ENCODE measurements at regions not wholly inside any gene's neighbourhood (a gene's known extent, or its start where the extent isn't known, plus 50 kb on each side); places are given as distances from the start of the nearest gene placed in this dataset.
"Not testable (repeated sequence)": the region's sequence is repeated elsewhere in the genome, so short reads cannot be mapped to it uniquely, and the experiment has no call there.

GRCh38 chr16:5761592-5761991, 664.0 kb upstream of the EEF2KMT start:
- no peak for DNase-seq (ENCODE audit: low spot score)

- no peak for DNase-seq (ENCODE audit: low spot score)
Observed at GRCh38 chr16:5758281-5758680, 660.7 kb upstream of the EEF2KMT start.

GRCh38 chr16:5756969-5757368, 659.4 kb upstream of the EEF2KMT start:
- DNase-seq (ENCODE audit: low spot score), result no peak

- no peak for DNase-seq (ENCODE audit: low spot score)
Observed at GRCh38 chr16:5753381-5753780, 655.8 kb upstream of the EEF2KMT start.

GRCh38 chr16:5751216-5751615, 653.6 kb upstream of the EEF2KMT start:
- no peak for DNase-seq (ENCODE audit: low spot score)

GRCh38 chr16:5750439-5750838, 652.8 kb upstream of the EEF2KMT start:
- DNase-seq (ENCODE audit: low spot score), result not testable (repeated sequence)

- DNase-seq (ENCODE audit: low spot score), result no peak
Observed at GRCh38 chr16:5738586-5738985, 641.0 kb upstream of the EEF2KMT start.

GRCh38 chr16:5736209-5736930, 638.8 kb upstream of the EEF2KMT start:
- no peak for DNase-seq (ENCODE audit: low spot score)

GRCh38 chr16:5735444-5735843, 637.8 kb upstream of the EEF2KMT start:
- DNase-seq (ENCODE audit: low spot score), result no peak

- DNase-seq (ENCODE audit: low spot score), result no peak
Observed at GRCh38 chr16:5730783-5731182, 633.2 kb upstream of the EEF2KMT start.

GRCh38 chr16:5722116-5722619, 624.6 kb upstream of the EEF2KMT start:
- no peak for DNase-seq (ENCODE audit: low spot score)

GRCh38 chr16:5715155-5715554, 617.6 kb upstream of the EEF2KMT start:
- DNase-seq (ENCODE audit: low spot score), result no peak

- DNase-seq (ENCODE audit: low spot score), result no peak
Observed at GRCh38 chr16:5709889-5710288, 612.3 kb upstream of the EEF2KMT start.

- no peak for DNase-seq (ENCODE audit: low spot score)
Observed at GRCh38 chr16:5706211-5706610, 608.6 kb upstream of the EEF2KMT start.

GRCh38 chr16:5704271-5704670, 606.7 kb upstream of the EEF2KMT start:
- DNase-seq (ENCODE audit: low spot score), result no peak

GRCh38 chr16:5693426-5693825, 595.8 kb upstream of the EEF2KMT start:
- no peak for DNase-seq (ENCODE audit: low spot score)

GRCh38 chr16:5681966-5682365, 584.4 kb upstream of the EEF2KMT start:
- no peak for DNase-seq (ENCODE audit: low spot score)

- no peak for DNase-seq (ENCODE audit: low spot score)
Observed at GRCh38 chr16:5678371-5678770, 580.8 kb upstream of the EEF2KMT start.

GRCh38 chr16:5671421-5671820, 573.8 kb upstream of the EEF2KMT start:
- no peak for DNase-seq (ENCODE audit: low spot score)

GRCh38 chr16:5670198-5670597, 572.6 kb upstream of the EEF2KMT start:
- no peak for DNase-seq (ENCODE audit: low spot score)

GRCh38 chr16:5668553-5668952, 571.0 kb upstream of the EEF2KMT start:
- DNase-seq (ENCODE audit: low spot score), result no peak

GRCh38 chr16:5665834-5666233, 568.2 kb upstream of the EEF2KMT start:
- no peak for DNase-seq (ENCODE audit: low spot score)

- no peak for DNase-seq (ENCODE audit: low spot score)
Observed at GRCh38 chr16:5653789-5654188, 556.2 kb upstream of the EEF2KMT start.

GRCh38 chr16:5653041-5653440, 555.4 kb upstream of the EEF2KMT start:
- DNase-seq (ENCODE audit: low spot score), result no peak

Data from left forelimb (tissue), 1 donor.